Upper lobe of left lung (tissue), 6 donors: ENCODE measurements at regions not wholly inside any gene's neighbourhood (a gene's known extent, or its start where the extent isn't known, plus 50 kb on each side); places are given as distances from the start of the nearest gene placed in this dataset.
"Not testable (repeated sequence)": the region's sequence is repeated elsewhere in the genome, so short reads cannot be mapped to it uniquely, and the experiment has no call there.

Experiments used
- ATAC-seq, 2 donors: fragments of 200-7000 bp; cut with Tn5 transposase; one replicate each; pipeline ENCODE4 v1.9.1; 2022; ENCODE audit warnings: mild to moderate bottlenecking in 2 of 2, moderate library complexity in 2 of 2; ENCODE audit not compliant: low FRiP score in 2 of 2
- DNase-seq, 2 donors: peaks; one replicate each; pipeline ENCODE4 v3.0.0-alpha.2; 2019 to 2020
- H3K27ac ChIP-seq, 4 donors: fragments of 200-600 bp; sonication (generic); one replicate each; pipeline ENCODE4 v1.5.1; 2016 to 2019
- H3K27me3 ChIP-seq, 4 donors: fragments of 200-600 bp; sonication (generic); one replicate each; pipeline ENCODE4 v1.5.1; 2017 to 2019
- H3K36me3 ChIP-seq, 4 donors: fragments of 200-600 bp; sonication (generic); one replicate each; pipeline ENCODE4 v1.5.1; 2016 to 2019
- H3K4me1 ChIP-seq, 4 donors: fragments of 200-600 bp; sonication (generic); one replicate each; pipeline ENCODE4 v1.5.1; 2018 to 2019
- H3K4me3 ChIP-seq, 4 donors: fragments of 200-600 bp; sonication (generic); one replicate each; pipeline ENCODE4 v1.5.1; 2017 to 2019; ENCODE audit warnings: mild to moderate bottlenecking in 2 of 4, moderate library complexity in 1 of 4
- H3K9me3 ChIP-seq, 4 donors: fragments of 200-600 bp; sonication (generic); one replicate each; pipeline ENCODE4 v1.5.1; 2018 to 2019
- EP300 ChIP-seq, 4 donors: sonication (generic); formaldehyde crosslinking; IDR thresholded peaks; one replicate each; pipeline ENCODE4 v1.5.1; 2017; ENCODE audit warnings: antibody characterized with exemption in 4 of 4, control low read depth in 2 of 4
- POLR2A ChIP-seq, 4 donors: fragments of 450-650 bp; IDR thresholded peaks; one replicate each; pipeline ENCODE4 v1.5.1; 2016 to 2017; ENCODE audit warnings: antibody characterized with exemption in 4 of 4, mild to moderate bottlenecking in 2 of 4
- POLR2AphosphoS5 ChIP-seq, 2 donors: sonication (generic); formaldehyde crosslinking; IDR thresholded peaks; one replicate each; pipeline ENCODE4 v1.5.1; 2017; ENCODE audit warnings: antibody characterized with exemption in 2 of 2
- WGBS, 2 donors: methylation state at CpG; one replicate each; pipeline ENCODE4 v1.1.5; 2017 to 2018; 5-methylcytosine and 5-hydroxymethylcytosine counted together
- small RNA-seq, 4 donors: library from RNA; depleted of rRNA; stranded (forward); fragments of <200 nt; gene quantifications; one replicate each; pipeline ENCODE3, GENCODE V24; 2016
- TF ChIP-seq, protein P1 (sequence below), 6 experiments: fragments of 450-650 bp in 4 of 6; fragments of 200-600 bp in 2 of 6; sonication (generic) in 2 of 6; IDR thresholded peaks; one replicate each; pipeline ENCODE4 v1.5.1; 2016 to 2019; ENCODE audit warnings: antibody characterized with exemption in 6 of 6
- donor health status: DM: no; HTN: no; CAD: no; lungs with moderate emphysema.
- donor health status: DM: no; HTN: yes; CAD: no; lungs with severe emphysema.

DNA sequence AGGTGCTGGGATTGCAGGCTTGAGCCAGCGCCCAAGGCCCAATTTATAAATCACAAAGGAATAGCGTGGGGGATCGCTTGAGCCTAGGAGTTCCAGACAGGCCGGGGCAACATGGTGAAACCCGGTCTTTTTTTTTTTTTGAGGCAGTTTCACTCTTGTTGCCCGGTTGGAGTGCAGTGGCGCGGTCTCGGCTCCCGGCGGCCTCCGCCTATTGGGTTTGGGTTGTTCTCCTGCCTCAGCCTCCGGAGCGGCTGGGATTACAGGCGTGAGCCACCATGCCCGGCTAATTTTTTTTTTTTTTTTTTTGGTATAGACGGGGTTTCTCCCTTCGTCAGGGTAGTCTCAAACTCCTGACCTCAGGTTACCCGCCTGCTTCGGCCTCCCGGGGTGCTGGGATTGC, 65.0 kb downstream of the GOLGA6L7 start:
- WGBS, 2 donors: 93 to 100% methylated on average over 20 to 21 of the region's 21 CpGs
- DNase-seq (peak in 1 of 2 donors; percentile 56), ATAC-seq (no peak)
- Histone ChIP-seq H3K4me1 (peaks cover 0 to under 1% (median under 1%) of the 10 kb centered on the region in 4 donors), H3K36me3 (no peaks in the 10 kb centered on the region), H3K4me3 (no peak overlapping the region), H3K9me3 (no peaks in the 10 kb centered on the region), H3K27me3 (no peaks in the 10 kb centered on the region), H3K27ac (no peak overlapping the region)
- TF ChIP-seq POLR2AphosphoS5 (IDR thresholded peaks at IDR 0.05) (no peak), POLR2A (IDR thresholded peaks at IDR 0.05) (no peak), EP300 (IDR thresholded peaks at IDR 0.05) (no peak)
- TF ChIP-seq, protein P1, sequence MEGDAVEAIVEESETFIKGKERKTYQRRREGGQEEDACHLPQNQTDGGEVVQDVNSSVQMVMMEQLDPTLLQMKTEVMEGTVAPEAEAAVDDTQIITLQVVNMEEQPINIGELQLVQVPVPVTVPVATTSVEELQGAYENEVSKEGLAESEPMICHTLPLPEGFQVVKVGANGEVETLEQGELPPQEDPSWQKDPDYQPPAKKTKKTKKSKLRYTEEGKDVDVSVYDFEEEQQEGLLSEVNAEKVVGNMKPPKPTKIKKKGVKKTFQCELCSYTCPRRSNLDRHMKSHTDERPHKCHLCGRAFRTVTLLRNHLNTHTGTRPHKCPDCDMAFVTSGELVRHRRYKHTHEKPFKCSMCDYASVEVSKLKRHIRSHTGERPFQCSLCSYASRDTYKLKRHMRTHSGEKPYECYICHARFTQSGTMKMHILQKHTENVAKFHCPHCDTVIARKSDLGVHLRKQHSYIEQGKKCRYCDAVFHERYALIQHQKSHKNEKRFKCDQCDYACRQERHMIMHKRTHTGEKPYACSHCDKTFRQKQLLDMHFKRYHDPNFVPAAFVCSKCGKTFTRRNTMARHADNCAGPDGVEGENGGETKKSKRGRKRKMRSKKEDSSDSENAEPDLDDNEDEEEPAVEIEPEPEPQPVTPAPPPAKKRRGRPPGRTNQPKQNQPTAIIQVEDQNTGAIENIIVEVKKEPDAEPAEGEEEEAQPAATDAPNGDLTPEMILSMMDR (IDR thresholded peaks at IDR 0.05): no peak

DNA sequence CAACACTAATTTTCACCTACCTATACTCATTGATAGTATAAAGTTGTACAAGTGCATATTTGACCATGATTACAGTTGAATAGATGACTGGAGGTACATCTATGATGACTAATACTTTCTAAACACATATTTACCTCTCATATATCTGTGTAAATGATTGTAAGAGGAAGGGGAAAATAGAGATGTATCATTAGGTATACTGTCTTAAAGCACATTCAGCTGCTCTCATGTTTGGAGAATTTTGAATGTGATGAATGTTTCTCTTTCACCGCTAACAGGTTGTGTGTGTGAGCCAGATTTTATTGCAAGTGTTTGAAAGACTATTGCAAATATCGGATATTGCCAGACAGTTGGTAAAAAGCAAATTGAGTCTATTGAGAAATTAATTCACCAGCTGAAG, 66.2 kb upstream of the GOLGA8M start:
- not testable (repeated sequence) for H3K9me3 ChIP-seq, H3K36me3 ChIP-seq, DNase-seq, H3K4me1 ChIP-seq, H3K4me3 ChIP-seq, H3K27ac ChIP-seq, ATAC-seq, H3K27me3 ChIP-seq
- WGBS, 2 donors: 80 to 95% methylated on average over 2 of the region's 2 CpGs

DNA sequence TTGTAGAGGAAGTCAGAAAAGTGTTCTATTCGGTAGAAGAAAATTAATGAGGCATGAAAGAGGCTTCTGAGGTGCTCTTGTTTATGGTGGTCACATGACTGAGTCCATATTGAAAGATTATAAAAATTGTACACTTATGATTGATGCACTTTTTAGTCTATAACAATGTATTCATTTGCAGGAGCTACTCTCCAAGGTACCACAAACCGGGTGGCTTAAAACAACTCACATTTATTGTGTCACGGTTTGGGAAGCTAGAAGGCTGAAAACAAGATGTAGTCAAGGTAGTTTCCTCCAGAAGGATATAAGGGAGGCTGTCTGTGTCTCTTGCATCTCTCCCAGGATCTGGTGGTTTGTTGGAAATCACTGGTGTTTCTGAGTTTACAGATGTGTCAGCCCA, 60.6 kb upstream of the GOLGA8M start:
- DNase-seq, H3K27me3 ChIP-seq, ATAC-seq, H3K4me3 ChIP-seq, H3K36me3 ChIP-seq, H3K9me3 ChIP-seq, H3K27ac ChIP-seq, H3K4me1 ChIP-seq: not testable (repeated sequence)
- WGBS, 2 donors: 78 to 96% methylated on average over 2 to 3 of the region's 3 CpGs

Small RNAs in the stretch of these regions (small RNA-seq; reads per million reads assigned to genes)
- 0 reads per million in 4 donors for gene AC055876.3
